CD4-positive, alpha-beta T cell treated with Interleukin-2 at 100 ng/mL for 4 hours (primary cell): ENCODE measurements at regions not wholly inside any gene's neighbourhood (a gene's known extent, or its start where the extent isn't known, plus 50 kb on each side); places are given as distances from the start of the nearest gene placed in this dataset.

Experiments
- DNase-seq: peaks from one replicate; pipeline ENCODE4 v3.0.0-alpha.2; 2020; ENCODE audit warnings: low spot score

- DNase-seq = no peak
Measured at GRCh38 chr4:147312376-147313046, 168.4 kb upstream of the EDNRA start.

- no peak for DNase-seq
Measured at GRCh38 chr4:147313108-147313507, 167.8 kb upstream of the EDNRA start.

GRCh38 chr4:147318586-147318985 is 162.3 kb upstream of the EDNRA start:
- no peak for DNase-seq

- no peak for DNase-seq
Measured at GRCh38 chr4:147325571-147325981, 155.3 kb upstream of the EDNRA start.

GRCh38 chr4:147326591-147326990 is 154.3 kb upstream of the EDNRA start:
- no peak for DNase-seq

GRCh38 chr4:147327322-147327721 is 153.6 kb upstream of the EDNRA start:
- no peak for DNase-seq

GRCh38 chr4:147328189-147328588 is 152.7 kb upstream of the EDNRA start:
- no peak for DNase-seq

GRCh38 chr4:147328756-147329446 is 152.0 kb upstream of the EDNRA start:
- DNase-seq = no peak

GRCh38 chr4:147332091-147332490 is 148.8 kb upstream of the EDNRA start:
- DNase-seq = no peak

GRCh38 chr4:147334478-147334877 is 146.4 kb upstream of the EDNRA start:
- no peak for DNase-seq

GRCh38 chr4:147335183-147335582 is 145.7 kb upstream of the EDNRA start:
- no peak for DNase-seq

GRCh38 chr4:147336252-147336651 is 144.6 kb upstream of the EDNRA start:
- no peak for DNase-seq

GRCh38 chr4:147339100-147339499 is 141.8 kb upstream of the EDNRA start:
- no peak for DNase-seq

- DNase-seq = no peak
Measured at GRCh38 chr4:147340111-147340510, 140.8 kb upstream of the EDNRA start.

GRCh38 chr4:147340591-147341120 is 140.2 kb upstream of the EDNRA start:
- no peak for DNase-seq

GRCh38 chr4:147343692-147344091 is 137.2 kb upstream of the EDNRA start:
- no peak for DNase-seq

GRCh38 chr4:147345662-147346061 is 135.2 kb upstream of the EDNRA start:
- DNase-seq = no peak

GRCh38 chr4:147347217-147347616 is 133.7 kb upstream of the EDNRA start:
- no peak for DNase-seq

- DNase-seq = no peak
Measured at GRCh38 chr4:147349193-147349592, 131.7 kb upstream of the EDNRA start.

GRCh38 chr4:147351083-147351787 is 129.7 kb upstream of the EDNRA start:
- DNase-seq = no peak

GRCh38 chr4:147354237-147354636 is 126.7 kb upstream of the EDNRA start:
- no peak for DNase-seq

- DNase-seq = no peak
Measured at GRCh38 chr4:147355032-147355656, 125.8 kb upstream of the EDNRA start.
